ENCODE measurements at regions not wholly inside any gene's neighbourhood (a gene's known extent, or its start where the extent isn't known, plus 50 kb on each side); places are given as distances from the start of the nearest gene placed in this dataset.

GRCh38 chr2:144747571-144747970 lies 227.7 kb upstream of the ZEB2 start:
- Histone ChIP-seq H3K9me3 (ENCODE audit: control insufficient read depth, low read depth, low read length) (peaks cover 13% of the 10 kb centered on the region), H3K27me3 (ENCODE audit: insufficient read depth, low read length) (no peaks in the 10 kb centered on the region), H2BK120ac (ENCODE audit: low read depth, low read length, poor library complexity, severe bottlenecking) (no peak overlapping the region), H4K5ac (ENCODE audit: insufficient read length, low read depth, low read length) (no peak overlapping the region), H3K27ac (ENCODE audit: insufficient read length, low read depth, low read length) (no peak overlapping the region), H3K79me1 (ENCODE audit: insufficient read depth, low read depth, low read length, poor library complexity, severe bottlenecking) (no peaks in the 10 kb centered on the region), H3K23me2 (ENCODE audit: insufficient read length, low read depth, low read length, poor library complexity, severe bottlenecking) (no peaks in the 10 kb centered on the region), H2BK5ac (ENCODE audit: insufficient read length, low read length) (no peak overlapping the region), H4K91ac (ENCODE audit: insufficient read length, low read depth, low read length) (no peak overlapping the region), H2BK12ac (ENCODE audit: insufficient read length, low read depth, low read length) (no peak overlapping the region), H3K18ac (ENCODE audit: insufficient read length, low read depth, low read length) (no peak overlapping the region), H2AFZ (ENCODE audit: low read length) (no peak overlapping the region), H3K4me1 (ENCODE audit: insufficient read depth, low read length) (no peaks in the 10 kb centered on the region), H2AK5ac (ENCODE audit: insufficient read length, low read length) (no peak overlapping the region), H3T11ph (ENCODE audit: low read length) (no peak overlapping the region), H3K4me2 (ENCODE audit: insufficient read depth, insufficient read length, low read length) (no peak overlapping the region), H4K8ac (replicated peaks; ENCODE audit: insufficient read length, low read depth, low read length) (no peak overlapping the region), H3K14ac (ENCODE audit: insufficient read depth, low read length) (no peak overlapping the region), H4K20me1 (ENCODE audit: control insufficient read depth, insufficient read depth, insufficient read length) (no peaks in the 10 kb centered on the region), H3K4ac (ENCODE audit: low read depth, low read length) (no peak overlapping the region), H3K56ac (ENCODE audit: insufficient read length, low read depth, low read length) (no peak overlapping the region), H3K79me2 (ENCODE audit: insufficient read depth, low read length) (no peaks in the 10 kb centered on the region), H2BK15ac (ENCODE audit: low read depth, low read length) (no peak overlapping the region), H2BK20ac (ENCODE audit: low read depth, low read length, poor library complexity, severe bottlenecking) (no peak overlapping the region), H3K9ac (ENCODE audit: extremely low read depth, insufficient read length, low read length) (no peak overlapping the region), H3K23ac (ENCODE audit: insufficient read length, low read depth, low read length) (no peak overlapping the region)
- Mint-ChIP-seq H3K27me3 (ENCODE audit: low read depth) (peaks cover 1% of the 10 kb centered on the region), H3K9me3 (peaks cover 58 to 64% of the 10 kb centered on the region in 2 experiments), H3K27ac (no peak overlapping the region), H3K4me1 (no peaks in the 10 kb centered on the region), H3K4me3 (no peak overlapping the region), H3K36me3 (ENCODE audit: insufficient read depth in 1 of 3, low read depth in 3 of 3) (peaks cover 39 to 66% (median 54%) of the 10 kb centered on the region in 3 experiments)
- no peak for DNase-seq
- TF ChIP-seq CTCF (conservative IDR thresholded peaks at IDR 0.05), result no peak
- WGBS (ENCODE audit: extremely low coverage, insufficient read length, low lambda C conversion rate), result no CpG with 5 or more reads among the region's 14 CpGs
